GM23338 (cell line): ENCODE measurements at regions not wholly inside any gene's neighbourhood (a gene's known extent, or its start where the extent isn't known, plus 50 kb on each side); places are given as distances from the start of the nearest gene placed in this dataset.

Experiments
- ATAC-seq: fragments of 200-7000 bp; cut with Tn5 transposase; 3 replicates; pipeline ENCODE4 v1.9.1; 2020
- DNase-seq: peaks from one replicate; pipeline ENCODE4 v3.0.0-alpha.2; 2015; ENCODE audit warnings: low spot score
- H2AFZ ChIP-seq: fragments of 200-600 bp; sonication (generic); 2 replicates; pipeline ENCODE4 v1.8.0; 2016; ENCODE audit warnings: antibody characterized with exemption, mild to moderate bottlenecking, moderate library complexity
- H3F3A ChIP-seq: fragments of 200-600 bp; sonication (generic); replicated peaks from 2 replicates; pipeline ENCODE4 v1.8.0; 2017; ENCODE audit warnings: antibody characterized with exemption, mixed run types, low read depth
- H3K27ac ChIP-seq: fragments of 200-600 bp; sonication (generic); 2 replicates; pipeline ENCODE4 v1.6.1; 2016; ENCODE audit warnings: low read depth
- H3K27me3 ChIP-seq: fragments of 200-600 bp; sonication (generic); 2 replicates; pipeline ENCODE4 v1.8.0; 2016; ENCODE audit warnings: mild to moderate bottlenecking, mixed run types, moderate library complexity; ENCODE audit not compliant: insufficient read depth
- H3K36me3 ChIP-seq: fragments of 200-600 bp; sonication (generic); 2 replicates; pipeline ENCODE4 v1.8.0; 2016; ENCODE audit warnings: mild to moderate bottlenecking; ENCODE audit not compliant: insufficient read depth
- H3K4me1 ChIP-seq: fragments of 200-600 bp; sonication (generic); 2 replicates; pipeline ENCODE4 v1.8.0; 2016; ENCODE audit warnings: mild to moderate bottlenecking, moderate library complexity; ENCODE audit not compliant: insufficient read depth
- H3K4me2 ChIP-seq: fragments of 200-600 bp; sonication (generic); 2 replicates; pipeline ENCODE4 v1.7.1; 2017; ENCODE audit warnings: mixed run types
- H3K4me3 ChIP-seq: fragments of 200-600 bp; sonication (generic); 2 replicates; pipeline ENCODE4 v1.6.1; 2016; ENCODE audit warnings: mixed run types
- H3K79me2 ChIP-seq: fragments of 200-600 bp; sonication (generic); replicated peaks from 2 replicates; pipeline ENCODE4 v1.8.0; 2017; ENCODE audit warnings: mild to moderate bottlenecking; ENCODE audit not compliant: insufficient read depth
- H3K9me2 ChIP-seq: fragments of 200-600 bp; sonication (generic); 2 replicates; pipeline ENCODE4 v1.8.0; 2017; ENCODE audit not compliant: insufficient read depth
- H4K20me1 ChIP-seq: fragments of 200-600 bp; sonication (generic); replicated peaks from 2 replicates; pipeline ENCODE4 v1.8.0; 2017; ENCODE audit warnings: mild to moderate bottlenecking; ENCODE audit not compliant: insufficient read depth
- H3K27ac Mint-ChIP-seq: 2 replicates; pipeline ENCODE4 v1.8.0; 2020; ENCODE audit warnings: inconsistent platforms, mild to moderate bottlenecking, moderate library complexity, mixed read lengths
- H3K27me3 Mint-ChIP-seq: 3 replicates; pipeline ENCODE4 v1.8.0; 2022; ENCODE audit warnings: low read depth, mild to moderate bottlenecking, moderate library complexity, mixed read lengths, inconsistent platforms; ENCODE audit not compliant: insufficient read depth, poor library complexity
- H3K36me3 Mint-ChIP-seq: 3 replicates; pipeline ENCODE4 v1.8.0; 2021; ENCODE audit warnings: low read depth, mild to moderate bottlenecking, inconsistent platforms, moderate library complexity, mixed read lengths
- H3K4me1 Mint-ChIP-seq: 3 replicates; pipeline ENCODE4 v1.8.0; 2020; ENCODE audit warnings: mild to moderate bottlenecking, inconsistent platforms, mixed read lengths
- H3K4me3 Mint-ChIP-seq: 3 replicates; pipeline ENCODE4 v1.8.0; 2021; ENCODE audit warnings: moderate library complexity, mild to moderate bottlenecking, inconsistent platforms, mixed read lengths
- H3K9me3 Mint-ChIP-seq: 3 replicates; pipeline ENCODE4 v1.8.0; 2020; ENCODE audit warnings: moderate library complexity, mild to moderate bottlenecking, inconsistent platforms, mixed read lengths
- CREB1 ChIP-seq: fragments of 250-450 bp; sonication (Bioruptor Pico); IDR thresholded peaks from 2 replicates; pipeline ENCODE4 v1.5.0; 2020; ENCODE audit warnings: low read depth, mild to moderate bottlenecking, moderate library complexity
- EZH2 ChIP-seq: fragments of 200-600 bp; sonication (generic); IDR thresholded peaks from one replicate; pipeline ENCODE4 v1.8.0; 2017; ENCODE audit warnings: antibody characterized with exemption, mild to moderate bottlenecking, low read depth; ENCODE audit not compliant: unreplicated experiment
- NANOG ChIP-seq: IDR thresholded peaks from 2 replicates; pipeline ENCODE4 v1.6.1; 2016; ENCODE audit warnings: antibody characterized with exemption, borderline replicate concordance
- POLR2AphosphoS5 ChIP-seq: IDR thresholded peaks from 2 replicates; pipeline ENCODE4 v1.6.1; 2016; ENCODE audit warnings: antibody characterized with exemption, low read depth
- STAT1 ChIP-seq: IDR thresholded peaks from one replicate; pipeline ENCODE4 v1.6.1; 2016; ENCODE audit warnings: antibody characterized with exemption; ENCODE audit not compliant: unreplicated experiment
- ZNF114 ChIP-seq: fragments of 250-450 bp; sonication (Bioruptor Pico); IDR thresholded peaks from 2 replicates; pipeline ENCODE4 v1.5.0; 2020; ENCODE audit warnings: mild to moderate bottlenecking, moderate library complexity
- ZNF331 ChIP-seq: fragments of 250-450 bp; sonication (Bioruptor Pico); IDR thresholded peaks from 2 replicates; pipeline ENCODE4 v1.5.0; 2020; ENCODE audit warnings: low read depth, mild to moderate bottlenecking, moderate library complexity
- TF ChIP-seq, protein P1 (sequence below): fragments of 250-450 bp; sonication (Bioruptor Pico); IDR thresholded peaks from 2 replicates; pipeline ENCODE4 v1.5.0; 2020; ENCODE audit warnings: mild to moderate bottlenecking, moderate library complexity

DNA sequence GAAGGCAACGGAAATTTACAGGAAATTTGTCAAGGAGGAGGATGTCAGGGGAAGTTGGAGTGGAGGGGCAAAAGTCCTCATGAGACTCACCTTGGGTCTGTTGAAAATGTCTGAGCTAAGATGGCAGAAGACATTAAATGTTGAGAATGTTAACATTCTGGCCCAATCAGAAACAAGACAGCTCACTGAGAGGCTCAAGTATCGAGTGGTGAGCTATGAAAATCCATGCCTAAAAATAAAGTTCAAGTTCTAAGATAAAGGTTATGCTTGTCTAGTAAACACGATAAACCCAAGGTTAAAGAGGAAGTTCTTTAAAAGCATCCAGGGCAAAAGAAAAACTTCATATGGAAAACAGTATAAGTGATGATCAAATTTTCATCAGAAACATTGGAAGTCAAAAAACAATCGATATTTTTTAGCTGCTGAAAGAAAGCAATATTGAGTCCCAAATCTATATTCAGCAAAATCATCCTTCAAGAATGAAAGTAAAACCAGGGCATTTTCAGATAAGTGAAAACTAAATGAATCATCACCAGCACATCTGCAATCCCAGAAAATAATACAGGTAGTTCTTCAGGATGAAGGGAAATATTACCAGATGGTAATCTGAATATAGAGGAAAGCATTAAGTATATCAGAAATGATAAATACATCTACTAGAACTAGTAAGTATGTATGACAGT, 462.4 kb downstream of the TLL1 start:
- H3K9me3 Mint-ChIP-seq: peaks cover 4% of the 10 kb centered on the region; the same call in 1 of the 3 replicates
- H3F3A ChIP-seq: no peaks in the 10 kb centered on the region
- H3K36me3 ChIP-seq: no peaks in the 10 kb centered on the region
- no peak overlapping the region for H3K4me2 ChIP-seq
- no peak overlapping the region for H3K27ac Mint-ChIP-seq
- no peaks in the 10 kb centered on the region for H3K79me2 ChIP-seq
- H4K20me1 ChIP-seq: no peaks in the 10 kb centered on the region
- no peaks in the 10 kb centered on the region for H3K4me1 ChIP-seq
- no peak for ATAC-seq
- no peaks in the 10 kb centered on the region for H3K4me1 Mint-ChIP-seq
- H3K4me3 ChIP-seq: no peak overlapping the region
- H3K4me3 Mint-ChIP-seq: no peak overlapping the region
- TF ChIP-seq STAT1: no peak
- TF ChIP-seq CREB1 (CRISPR knock-in tag): no peak
- no peak for TF ChIP-seq ZNF331 (CRISPR knock-in tag)
- no peak for TF ChIP-seq NANOG
- TF ChIP-seq, protein P1, sequence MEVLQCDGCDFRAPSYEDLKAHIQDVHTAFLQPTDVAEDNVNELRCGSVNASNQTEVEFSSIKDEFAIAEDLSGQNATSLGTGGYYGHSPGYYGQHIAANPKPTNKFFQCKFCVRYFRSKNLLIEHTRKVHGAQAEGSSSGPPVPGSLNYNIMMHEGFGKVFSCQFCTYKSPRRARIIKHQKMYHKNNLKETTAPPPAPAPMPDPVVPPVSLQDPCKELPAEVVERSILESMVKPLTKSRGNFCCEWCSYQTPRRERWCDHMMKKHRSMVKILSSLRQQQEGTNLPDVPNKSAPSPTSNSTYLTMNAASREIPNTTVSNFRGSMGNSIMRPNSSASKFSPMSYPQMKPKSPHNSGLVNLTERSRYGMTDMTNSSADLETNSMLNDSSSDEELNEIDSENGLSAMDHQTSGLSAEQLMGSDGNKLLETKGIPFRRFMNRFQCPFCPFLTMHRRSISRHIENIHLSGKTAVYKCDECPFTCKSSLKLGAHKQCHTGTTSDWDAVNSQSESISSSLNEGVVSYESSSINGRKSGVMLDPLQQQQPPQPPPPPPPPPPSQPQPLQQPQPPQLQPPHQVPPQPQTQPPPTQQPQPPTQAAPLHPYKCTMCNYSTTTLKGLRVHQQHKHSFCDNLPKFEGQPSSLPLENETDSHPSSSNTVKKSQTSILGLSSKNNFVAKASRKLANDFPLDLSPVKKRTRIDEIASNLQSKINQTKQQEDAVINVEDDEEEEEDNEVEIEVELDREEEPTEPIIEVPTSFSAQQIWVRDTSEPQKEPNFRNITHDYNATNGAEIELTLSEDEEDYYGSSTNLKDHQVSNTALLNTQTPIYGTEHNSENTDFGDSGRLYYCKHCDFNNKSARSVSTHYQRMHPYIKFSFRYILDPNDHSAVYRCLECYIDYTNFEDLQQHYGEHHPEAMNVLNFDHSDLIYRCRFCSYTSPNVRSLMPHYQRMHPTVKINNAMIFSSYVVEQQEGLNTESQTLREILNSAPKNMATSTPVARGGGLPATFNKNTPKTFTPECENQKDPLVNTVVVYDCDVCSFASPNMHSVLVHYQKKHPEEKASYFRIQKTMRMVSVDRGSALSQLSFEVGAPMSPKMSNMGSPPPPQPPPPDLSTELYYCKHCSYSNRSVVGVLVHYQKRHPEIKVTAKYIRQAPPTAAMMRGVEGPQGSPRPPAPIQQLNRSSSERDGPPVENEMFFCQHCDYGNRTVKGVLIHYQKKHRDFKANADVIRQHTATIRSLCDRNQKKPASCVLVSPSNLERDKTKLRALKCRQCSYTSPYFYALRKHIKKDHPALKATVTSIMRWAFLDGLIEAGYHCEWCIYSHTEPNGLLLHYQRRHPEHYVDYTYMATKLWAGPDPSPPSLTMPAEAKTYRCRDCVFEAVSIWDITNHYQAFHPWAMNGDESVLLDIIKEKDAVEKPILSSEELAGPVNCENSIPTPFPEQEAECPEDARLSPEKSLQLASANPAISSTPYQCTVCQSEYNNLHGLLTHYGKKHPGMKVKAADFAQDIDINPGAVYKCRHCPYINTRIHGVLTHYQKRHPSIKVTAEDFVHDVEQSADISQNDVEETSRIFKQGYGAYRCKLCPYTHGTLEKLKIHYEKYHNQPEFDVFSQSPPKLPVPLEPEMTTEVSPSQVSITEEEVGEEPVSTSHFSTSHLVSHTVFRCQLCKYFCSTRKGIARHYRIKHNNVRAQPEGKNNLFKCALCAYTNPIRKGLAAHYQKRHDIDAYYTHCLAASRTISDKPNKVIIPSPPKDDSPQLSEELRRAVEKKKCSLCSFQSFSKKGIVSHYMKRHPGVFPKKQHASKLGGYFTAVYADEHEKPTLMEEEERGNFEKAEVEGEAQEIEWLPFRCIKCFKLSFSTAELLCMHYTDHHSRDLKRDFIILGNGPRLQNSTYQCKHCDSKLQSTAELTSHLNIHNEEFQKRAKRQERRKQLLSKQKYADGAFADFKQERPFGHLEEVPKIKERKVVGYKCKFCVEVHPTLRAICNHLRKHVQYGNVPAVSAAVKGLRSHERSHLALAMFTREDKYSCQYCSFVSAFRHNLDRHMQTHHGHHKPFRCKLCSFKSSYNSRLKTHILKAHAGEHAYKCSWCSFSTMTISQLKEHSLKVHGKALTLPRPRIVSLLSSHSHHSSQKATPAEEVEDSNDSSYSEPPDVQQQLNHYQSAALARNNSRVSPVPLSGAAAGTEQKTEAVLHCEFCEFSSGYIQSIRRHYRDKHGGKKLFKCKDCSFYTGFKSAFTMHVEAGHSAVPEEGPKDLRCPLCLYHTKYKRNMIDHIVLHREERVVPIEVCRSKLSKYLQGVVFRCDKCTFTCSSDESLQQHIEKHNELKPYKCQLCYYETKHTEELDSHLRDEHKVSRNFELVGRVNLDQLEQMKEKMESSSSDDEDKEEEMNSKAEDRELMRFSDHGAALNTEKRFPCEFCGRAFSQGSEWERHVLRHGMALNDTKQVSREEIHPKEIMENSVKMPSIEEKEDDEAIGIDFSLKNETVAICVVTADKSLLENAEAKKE (CRISPR knock-in tag): no peak
- TF ChIP-seq ZNF114: no peak
- TF ChIP-seq POLR2AphosphoS5: no peak
- H3K27ac ChIP-seq: no peak overlapping the region
- no peaks in the 10 kb centered on the region for H3K27me3 Mint-ChIP-seq
- H3K27me3 ChIP-seq: no peaks in the 10 kb centered on the region
- H2AFZ ChIP-seq: no peak overlapping the region
- H3K36me3 Mint-ChIP-seq: no peaks in the 10 kb centered on the region
- no peak for DNase-seq
- no peaks in the 10 kb centered on the region for H3K9me2 ChIP-seq

DNA sequence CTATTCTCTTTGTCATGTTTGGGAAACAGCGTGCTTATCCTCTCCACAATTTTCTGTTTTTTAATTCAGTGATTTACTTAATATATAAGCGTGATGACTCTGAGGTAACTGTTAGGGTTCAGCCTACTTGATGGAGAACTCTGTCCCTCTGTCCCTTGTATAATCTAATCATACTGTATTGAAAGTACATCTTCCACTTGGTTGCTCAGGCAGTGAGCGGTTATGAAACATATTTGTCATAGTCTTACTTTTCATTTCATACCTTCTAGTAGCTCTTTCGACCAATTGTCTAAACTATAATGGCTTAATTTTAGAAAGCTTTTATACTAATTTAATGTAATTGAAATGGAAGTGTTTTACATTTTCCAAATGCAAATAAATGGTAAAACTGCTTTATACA, 469.0 kb downstream of the TLL1 start:
- no peak for ATAC-seq
- H3K27ac ChIP-seq: no peak overlapping the region
- no peak overlapping the region for H3K4me3 ChIP-seq
- no peaks in the 10 kb centered on the region for H3K4me1 ChIP-seq
- H2AFZ ChIP-seq: no peak overlapping the region
- Mint-ChIP-seq H3K4me1 (no peaks in the 10 kb centered on the region), H3K4me3 (no peak overlapping the region), H3K27ac (no peak overlapping the region), H3K9me3 (no peaks in the 10 kb centered on the region), H3K36me3 (no peaks in the 10 kb centered on the region), H3K27me3 (no peaks in the 10 kb centered on the region)
- H3K9me2 ChIP-seq: no peaks in the 10 kb centered on the region
- no peaks in the 10 kb centered on the region for H4K20me1 ChIP-seq
- H3K79me2 ChIP-seq: no peaks in the 10 kb centered on the region
- DNase-seq: no peak
- H3K4me2 ChIP-seq: no peak overlapping the region
- no peaks in the 10 kb centered on the region for H3K36me3 ChIP-seq
- no peaks in the 10 kb centered on the region for H3F3A ChIP-seq
- H3K27me3 ChIP-seq: no peaks in the 10 kb centered on the region
- no peak for TF ChIP-seq STAT1
- no peak for TF ChIP-seq EZH2
